ENCODE measurements at regions not wholly inside any gene's neighbourhood (a gene's known extent, or its start where the extent isn't known, plus 50 kb on each side); places are given as distances from the start of the nearest gene placed in this dataset.

DNA sequence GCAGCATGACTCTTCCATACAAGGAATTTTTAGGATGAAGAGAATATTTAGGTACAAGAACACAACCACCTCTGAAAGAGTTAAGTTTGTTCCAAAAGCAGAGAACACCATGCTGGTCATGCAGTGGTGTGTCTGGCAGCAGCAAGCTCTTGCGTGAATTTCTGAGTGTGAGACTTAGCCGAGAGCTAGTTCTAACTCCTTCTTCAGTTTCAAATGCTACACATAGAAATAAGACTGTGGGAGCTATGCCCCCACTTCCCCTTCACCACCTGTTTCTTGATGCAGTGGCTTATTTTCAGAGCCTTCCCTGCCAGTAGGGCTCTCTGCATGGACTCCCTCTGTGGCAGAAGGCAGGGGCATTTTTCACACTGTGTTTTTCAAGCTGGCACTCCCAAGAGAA, 122.9 kb upstream of the ZNF366 start:
- TF ChIP-seq SUZ12 (IDR thresholded peaks at IDR 0.05; ENCODE audit: extremely low read depth, insufficient read depth, insufficient read length), result no peak
- no peak for TF ChIP-seq YY1 (IDR thresholded peaks at IDR 0.05; ENCODE audit: insufficient read depth, insufficient read length)

Measured in NT2/D1 (cell line).